GM12864 (cell line): ENCODE measurements at regions not wholly inside any gene's neighbourhood (a gene's known extent, or its start where the extent isn't known, plus 50 kb on each side); places are given as distances from the start of the nearest gene placed in this dataset.

Source experiments
- DNase-seq: peaks from one replicate; pipeline ENCODE4 v3.0.0-alpha.2; 2011; ENCODE audit warnings: low read depth
- H3K4me3 ChIP-seq: 2 replicates; pipeline ENCODE4 v1.5.1; 2011; ENCODE audit warnings: mild to moderate bottlenecking, low read depth, low read length, control low read depth
- TF ChIP-seq, protein P1 (sequence below): IDR thresholded peaks from 2 replicates; pipeline ENCODE4 v1.5.1; 2011; ENCODE audit warnings: low read depth, mild to moderate bottlenecking, moderate library complexity, low read length, control low read depth, inconsistent platforms; ENCODE audit errors: missing control alignments

GRCh38 chr11:103582351-103582909, 454.0 kb upstream of the DDI1 start:
- no peak overlapping the region for H3K4me3 ChIP-seq
- TF ChIP-seq, protein P1, sequence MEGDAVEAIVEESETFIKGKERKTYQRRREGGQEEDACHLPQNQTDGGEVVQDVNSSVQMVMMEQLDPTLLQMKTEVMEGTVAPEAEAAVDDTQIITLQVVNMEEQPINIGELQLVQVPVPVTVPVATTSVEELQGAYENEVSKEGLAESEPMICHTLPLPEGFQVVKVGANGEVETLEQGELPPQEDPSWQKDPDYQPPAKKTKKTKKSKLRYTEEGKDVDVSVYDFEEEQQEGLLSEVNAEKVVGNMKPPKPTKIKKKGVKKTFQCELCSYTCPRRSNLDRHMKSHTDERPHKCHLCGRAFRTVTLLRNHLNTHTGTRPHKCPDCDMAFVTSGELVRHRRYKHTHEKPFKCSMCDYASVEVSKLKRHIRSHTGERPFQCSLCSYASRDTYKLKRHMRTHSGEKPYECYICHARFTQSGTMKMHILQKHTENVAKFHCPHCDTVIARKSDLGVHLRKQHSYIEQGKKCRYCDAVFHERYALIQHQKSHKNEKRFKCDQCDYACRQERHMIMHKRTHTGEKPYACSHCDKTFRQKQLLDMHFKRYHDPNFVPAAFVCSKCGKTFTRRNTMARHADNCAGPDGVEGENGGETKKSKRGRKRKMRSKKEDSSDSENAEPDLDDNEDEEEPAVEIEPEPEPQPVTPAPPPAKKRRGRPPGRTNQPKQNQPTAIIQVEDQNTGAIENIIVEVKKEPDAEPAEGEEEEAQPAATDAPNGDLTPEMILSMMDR: no peak
- no peak for DNase-seq

DNA sequence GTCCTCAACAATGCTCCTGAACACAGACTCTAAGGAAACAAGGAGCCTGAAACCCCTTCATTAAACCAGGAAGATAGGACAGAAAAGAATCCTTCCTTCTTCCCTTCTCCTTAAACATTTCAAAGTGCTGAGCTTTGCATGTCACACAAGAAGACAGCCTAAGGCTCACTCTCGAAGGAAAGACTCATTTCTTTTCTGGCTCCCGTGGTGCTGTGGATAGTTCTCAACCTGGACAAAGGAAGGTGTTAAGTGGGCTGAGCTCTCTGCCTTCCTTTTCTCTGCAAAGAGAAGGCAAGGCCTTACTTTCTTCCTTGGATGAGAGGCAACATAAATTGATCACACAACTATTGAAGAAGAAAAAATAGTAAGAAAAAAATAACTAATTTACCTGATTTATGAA, 452.4 kb upstream of the DDI1 start:
- TF ChIP-seq, protein P1: no peak
- DNase-seq: no peak
- no peak overlapping the region for H3K4me3 ChIP-seq

DNA sequence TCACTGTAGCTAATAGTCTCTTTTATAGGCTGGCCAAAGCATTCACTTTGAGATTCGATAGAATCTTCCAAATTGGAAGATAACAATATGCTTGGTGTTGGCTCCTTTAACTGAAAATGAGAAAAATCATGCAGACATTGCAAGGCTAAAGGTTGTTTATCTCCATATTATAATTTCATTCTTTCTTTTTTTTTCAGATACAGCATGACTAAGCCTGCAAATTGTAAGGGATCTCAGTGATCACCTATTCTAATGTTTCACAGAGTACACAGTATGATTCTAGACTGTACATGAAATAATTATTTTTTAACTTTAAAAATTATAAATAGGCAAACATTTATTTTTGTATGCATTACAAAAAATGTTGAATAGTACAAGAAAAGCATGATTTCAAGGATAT, 451.7 kb upstream of the DDI1 start:
- no peak overlapping the region for H3K4me3 ChIP-seq
- TF ChIP-seq, protein P1: no peak
- no peak for DNase-seq

DNA sequence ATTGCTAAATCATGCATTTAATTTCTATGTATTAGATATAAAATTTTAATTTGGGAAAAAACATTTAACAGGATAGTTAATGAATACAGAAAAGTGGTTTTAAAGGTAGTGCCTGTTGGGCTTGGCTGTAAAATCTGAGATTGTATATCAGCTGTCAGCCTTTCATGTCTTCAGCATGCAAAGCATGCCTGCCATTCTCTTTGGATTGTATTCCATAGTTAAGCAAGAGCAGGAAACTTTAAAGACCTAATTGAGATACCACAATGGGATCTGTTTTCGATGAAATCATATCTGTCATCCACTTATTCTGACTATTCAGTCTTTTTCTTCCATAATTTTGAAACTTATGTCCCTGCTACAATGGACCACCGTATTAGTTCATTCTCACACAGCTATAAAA, 451.0 kb upstream of the DDI1 start:
- no peak overlapping the region for H3K4me3 ChIP-seq
- DNase-seq: no peak
- TF ChIP-seq, protein P1: no peak

- DNase-seq: no peak
- TF ChIP-seq, protein P1: no peak
- H3K4me3 ChIP-seq: no peak overlapping the region
These were observed 450.5 kb upstream of the DDI1 start for GRCh38 chr11:103585911-103586310.

- TF ChIP-seq, protein P1: no peak
- DNase-seq: no peak
- H3K4me3 ChIP-seq: no peak overlapping the region
These were observed 449.7 kb upstream of the DDI1 start for GRCh38 chr11:103586756-103587155.
